ENCODE measurements at regions not wholly inside any gene's neighbourhood (a gene's known extent, or its start where the extent isn't known, plus 50 kb on each side); places are given as distances from the start of the nearest gene placed in this dataset.
A peak's percentile ranks its signal among the peaks of the same experiment; 100 is the strongest.
"Not testable (repeated sequence)": the region's sequence is repeated elsewhere in the genome, so short reads cannot be mapped to it uniquely, and the experiment has no call there.

DNA sequence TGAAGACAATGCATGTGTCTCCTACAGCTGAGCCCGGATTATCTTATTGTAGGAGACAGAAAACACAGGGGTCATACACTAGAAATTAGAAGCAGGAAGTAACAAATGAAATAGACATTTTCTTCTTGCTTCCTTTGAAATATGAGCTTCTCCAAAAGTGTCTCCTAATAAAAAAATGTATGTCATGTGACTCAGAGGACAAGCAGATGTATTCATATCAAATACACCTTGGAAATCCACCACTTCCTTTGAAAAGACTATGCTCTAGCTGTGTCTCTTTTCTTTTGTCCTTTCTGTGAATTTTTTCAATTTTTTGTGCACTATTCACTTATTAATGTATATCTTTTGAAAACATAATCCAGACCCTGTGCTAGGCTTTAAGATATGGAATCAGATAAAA, 1906.2 kb downstream of the C4orf33 start (continued):
- TF ChIP-seq HDAC2 (IDR thresholded peaks at IDR 0.05) = no peak
- no peak for TF ChIP-seq POLR2A (IDR thresholded peaks at IDR 0.05; ENCODE audit: low read length)
- no peak for TF ChIP-seq RFX5 (IDR thresholded peaks at IDR 0.05)
- no peak for TF ChIP-seq SMC3 (IDR thresholded peaks at IDR 0.05)
- no peak for TF ChIP-seq KDM1A (IDR thresholded peaks at IDR 0.05; ENCODE audit: low read depth)
- TF ChIP-seq POLR2AphosphoS2 (conservative IDR thresholded peaks at IDR 0.05; ENCODE audit: low read length) = no peak
- TF ChIP-seq FOSL2 (IDR thresholded peaks at IDR 0.05) = no peak
- no peak for TF ChIP-seq FOSL2 (CRISPR knock-in tag; IDR thresholded peaks at IDR 0.05)
- TF ChIP-seq EP300 (IDR thresholded peaks at IDR 0.05) = no peak
- TF ChIP-seq BHLHE40 (IDR thresholded peaks at IDR 0.05; ENCODE audit: low read depth, low read length) = no peak

GRCh38 chr4:131006388-131006787, 1910.4 kb downstream of the C4orf33 start:
- ChIA-PET POLR2A (no interaction called here), CTCF (no interaction called here)
- Histone ChIP-seq H3K4me2 (peak overlapping the region; percentile 34; the same call in 2 of the 3 replicates), H3K4me1 (no peaks in the 10 kb centered on the region), H3K4me3 (no peak overlapping the region), H3K27ac (no peak overlapping the region), H3K9me3 (no peaks in the 10 kb centered on the region)
- no peak for TF ChIP-seq GATA3 (IDR thresholded peaks at IDR 0.05; ENCODE audit: borderline replicate concordance)
- TF ChIP-seq PHF8 (IDR thresholded peaks at IDR 0.05; ENCODE audit: borderline replicate concordance, low read depth) = no peak
- no peak for TF ChIP-seq CBX8 (IDR thresholded peaks at IDR 0.05)
- no peak for TF ChIP-seq SREBF2 (IDR thresholded peaks at IDR 0.05)
- TF ChIP-seq CEBPB (IDR thresholded peaks at IDR 0.05) = no peak
- TF ChIP-seq, protein P1, sequence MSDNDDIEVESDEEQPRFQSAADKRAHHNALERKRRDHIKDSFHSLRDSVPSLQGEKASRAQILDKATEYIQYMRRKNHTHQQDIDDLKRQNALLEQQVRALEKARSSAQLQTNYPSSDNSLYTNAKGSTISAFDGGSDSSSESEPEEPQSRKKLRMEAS (IDR thresholded peaks at IDR 0.05) = no peak
- no peak for ATAC-seq
- WGBS (ENCODE audit: missing lambda C conversion rate) = 43% methylated on average over 6 of the region's 6 CpGs
- peak in 1 of 2 experiments; percentile 1 for DNase-seq (ENCODE audit: low read depth in 1 of 2, low spot score in 1 of 2)
- FAIRE-seq = no peak

DNA sequence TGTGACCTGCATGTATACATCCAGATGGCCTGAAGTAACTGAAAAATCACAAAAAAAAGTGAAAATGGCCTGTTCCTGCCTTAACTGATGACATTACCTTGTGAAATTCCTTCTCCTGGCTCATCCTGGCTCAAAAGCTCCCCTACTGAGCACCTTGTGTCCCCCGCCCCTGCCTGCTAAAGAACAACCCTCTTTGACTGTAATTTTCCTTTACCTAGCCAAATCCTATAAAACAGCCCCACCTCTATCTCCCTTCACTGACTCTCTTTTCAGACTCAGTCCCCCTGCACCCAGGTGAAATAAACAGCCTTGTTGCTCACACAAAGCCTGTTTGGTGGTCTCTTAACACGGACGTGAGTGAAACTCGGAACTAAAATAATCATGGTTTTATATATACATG, 1916.0 kb downstream of the C4orf33 start:
- POLR2A ChIA-PET; H3K4me3 ChIP-seq; FAIRE-seq; H3K9me3 ChIP-seq; ATAC-seq; CTCF ChIA-PET; DNase-seq (ENCODE audit: low read depth in 1 of 2, low spot score in 1 of 2); H3K4me1 ChIP-seq; H3K27ac ChIP-seq; H3K4me2 ChIP-seq: not testable (repeated sequence)
- WGBS (ENCODE audit: missing lambda C conversion rate) = 50% methylated on average over 4 of the region's 4 CpGs

DNA sequence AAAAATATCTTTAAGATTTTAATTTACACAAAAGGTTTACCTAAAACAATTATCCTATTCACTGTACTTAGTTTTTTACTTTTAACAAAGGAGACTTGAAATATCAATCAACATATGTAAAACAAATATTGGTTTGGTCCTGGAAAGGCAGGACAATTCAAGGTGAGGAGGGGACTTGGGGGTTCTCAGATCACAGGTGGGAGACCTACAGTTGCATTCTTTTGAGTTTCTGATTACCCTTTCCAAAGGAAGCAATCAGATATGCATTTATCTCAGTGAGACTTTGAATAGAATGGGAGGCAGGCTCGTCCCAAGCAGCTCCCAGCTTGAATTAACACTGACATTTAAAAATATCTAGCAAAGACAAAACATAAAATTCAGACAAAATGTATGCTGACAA, 1917.3 kb downstream of the C4orf33 start:
- no peak for ATAC-seq
- TF ChIP-seq, protein P1 (IDR thresholded peaks at IDR 0.05) = no peak
- TF ChIP-seq RCOR1 (IDR thresholded peaks at IDR 0.05; ENCODE audit: low read depth, low read length) = no peak
- TF ChIP-seq ATOH8 (CRISPR knock-in tag; IDR thresholded peaks at IDR 0.05; ENCODE audit: low read depth) = no peak
- no peak for TF ChIP-seq FOXS1 (CRISPR knock-in tag; IDR thresholded peaks at IDR 0.05)
- no peak for TF ChIP-seq CHD4 (IDR thresholded peaks at IDR 0.05; ENCODE audit: borderline replicate concordance)
- no peak for TF ChIP-seq HOXB5 (CRISPR knock-in tag; IDR thresholded peaks at IDR 0.05)
- no peak for TF ChIP-seq EHF (CRISPR knock-in tag; IDR thresholded peaks at IDR 0.05)
- no peak for TF ChIP-seq BHLHE40 (IDR thresholded peaks at IDR 0.05; ENCODE audit: low read depth, low read length)
- no peak for TF ChIP-seq RARB (CRISPR knock-in tag; IDR thresholded peaks at IDR 0.05)
- TF ChIP-seq CHD2 (IDR thresholded peaks at IDR 0.05; ENCODE audit: low read length, partially characterized antibody) = no peak
- TF ChIP-seq MAZ (IDR thresholded peaks at IDR 0.05; ENCODE audit: borderline replicate concordance, low read depth, low read length) = no peak
- TF ChIP-seq SREBF2 (IDR thresholded peaks at IDR 0.05) = no peak
- TF ChIP-seq TP53 (CRISPR knock-in tag; IDR thresholded peaks at IDR 0.05) = no peak
- TF ChIP-seq CBX2 (IDR thresholded peaks at IDR 0.05; ENCODE audit: borderline replicate concordance, low read depth) = no peak
- no peak for TF ChIP-seq HEYL (CRISPR knock-in tag; IDR thresholded peaks at IDR 0.05)
- TF ChIP-seq EHMT2 (IDR thresholded peaks at IDR 0.05; ENCODE audit: low read depth) = no peak
- TF ChIP-seq NFE2L2 (conservative IDR thresholded peaks at IDR 0.05; ENCODE audit: low read length) = no peak
- no peak for TF ChIP-seq ZFP36 (IDR thresholded peaks at IDR 0.05; ENCODE audit: borderline replicate concordance, partially characterized antibody)
- ChIA-PET CTCF (no interaction called here), POLR2A (no interaction called here)
- Histone ChIP-seq H3K4me2 (no peak overlapping the region), H3K4me1 (no peaks in the 10 kb centered on the region), H3K4me3 (no peak overlapping the region), H3K9me3 (no peaks in the 10 kb centered on the region), H3K27ac (no peak overlapping the region)
- no peak for FAIRE-seq
- DNase-seq (ENCODE audit: low read depth in 1 of 2, low spot score in 1 of 2) = no peak
- WGBS (ENCODE audit: missing lambda C conversion rate) = 31% methylated on average over 1 of the region's 1 CpG

All from A549 (cell line).